ENCODE measurements at regions not wholly inside any gene's neighbourhood (a gene's known extent, or its start where the extent isn't known, plus 50 kb on each side); places are given as distances from the start of the nearest gene placed in this dataset.
"Not testable (repeated sequence)": the region's sequence is repeated elsewhere in the genome, so short reads cannot be mapped to it uniquely, and the experiment has no call there.

DNA sequence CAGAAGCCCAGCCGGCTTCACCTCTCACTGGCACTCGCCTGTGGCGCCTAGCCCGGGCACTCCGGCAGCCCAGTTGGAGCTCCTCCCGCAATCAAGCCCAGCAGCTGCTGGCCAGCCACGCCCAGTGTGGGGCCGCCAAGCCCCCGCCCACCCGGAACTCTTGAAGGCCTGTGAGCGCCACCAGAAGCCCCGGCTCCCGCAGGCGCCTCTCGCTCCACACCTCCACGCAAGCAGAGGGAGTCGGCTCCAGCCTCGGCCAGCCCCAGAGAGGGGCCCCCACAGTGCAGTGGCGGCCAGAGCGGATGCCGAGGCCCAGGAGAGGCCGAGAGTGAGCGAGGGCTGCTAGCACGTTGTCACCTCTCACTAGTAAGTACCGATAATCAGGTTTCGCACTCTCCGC lies 240.7 kb downstream of the TFEC start:
- DNase-seq: no peak

DNA sequence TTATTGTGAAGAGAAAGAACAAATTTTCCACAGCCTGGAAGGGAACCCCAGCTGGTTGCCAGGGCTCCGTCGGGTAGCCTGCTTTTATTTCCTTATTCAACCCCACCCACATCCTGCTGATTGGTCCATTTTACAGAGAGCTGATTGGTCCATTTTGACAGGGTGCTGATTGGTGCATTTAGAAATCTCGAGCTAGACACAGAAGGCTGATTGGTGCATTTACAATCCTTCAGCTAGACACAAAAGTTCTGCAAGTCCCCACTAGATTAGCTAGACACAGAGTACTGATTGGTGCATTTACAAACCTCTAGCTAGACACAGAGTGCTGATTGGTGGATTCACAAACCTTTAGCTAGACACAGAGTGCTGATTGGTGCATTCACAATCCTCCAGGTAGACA lies 241.1 kb downstream of the TFEC start:
- not testable (repeated sequence) for DNase-seq

DNA sequence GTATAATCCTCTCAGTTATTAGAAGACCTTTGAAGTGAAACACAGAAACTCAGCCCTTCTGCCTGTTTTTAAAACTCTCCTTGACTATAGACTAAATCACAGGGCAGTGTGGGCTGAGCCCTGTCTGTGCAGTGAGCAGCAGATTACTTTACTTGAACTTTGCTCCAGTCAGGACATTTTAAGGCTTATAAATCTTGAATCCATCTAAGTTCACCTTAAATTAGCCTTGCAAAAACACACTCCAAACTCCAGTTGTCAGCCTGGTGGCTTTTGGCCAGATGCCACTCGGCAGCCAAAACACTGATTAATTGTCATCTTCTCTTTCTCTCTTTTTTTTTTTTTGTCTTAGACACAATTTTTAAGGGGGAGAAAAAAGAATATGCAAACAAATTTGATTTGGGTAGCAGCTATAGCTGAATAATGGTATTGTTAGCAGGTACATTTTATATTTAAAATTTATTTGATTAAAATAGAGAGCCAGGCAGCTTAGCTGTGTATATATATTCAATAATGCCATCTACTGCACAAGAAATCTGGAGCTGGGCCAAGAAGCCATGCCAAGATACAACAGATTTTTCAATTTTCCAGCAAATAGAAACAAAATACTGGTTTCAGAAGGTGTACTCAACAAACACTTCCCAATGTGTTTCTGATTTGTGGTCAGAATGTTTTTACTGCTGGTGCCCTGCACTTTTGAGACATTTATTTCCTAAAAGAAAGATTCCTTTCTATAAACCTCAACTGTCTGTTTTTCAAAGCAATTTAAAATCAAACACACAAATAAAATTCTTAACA lies 247.7 kb downstream of the TFEC start:
- no peak for DNase-seq

DNA sequence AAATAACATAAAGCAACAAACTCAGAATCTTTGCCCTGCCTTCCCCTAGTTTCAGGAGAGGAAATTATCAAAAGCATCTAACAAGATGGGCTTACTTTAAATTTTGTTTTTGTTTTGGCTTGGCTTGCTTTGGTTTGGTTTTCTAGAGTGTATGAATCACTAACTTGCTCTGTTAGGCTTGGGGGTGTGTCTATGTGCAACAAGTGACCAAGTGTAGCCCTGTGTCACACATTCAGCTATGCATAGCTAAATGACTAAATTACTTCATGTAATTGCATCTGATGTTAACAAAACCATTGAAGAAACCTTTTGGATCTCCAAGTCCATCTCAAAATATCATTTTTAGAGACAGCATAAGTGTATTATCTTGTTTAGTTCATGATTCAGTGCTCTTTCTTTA lies 251.0 kb downstream of the TFEC start:
- DNase-seq: no peak

DNA sequence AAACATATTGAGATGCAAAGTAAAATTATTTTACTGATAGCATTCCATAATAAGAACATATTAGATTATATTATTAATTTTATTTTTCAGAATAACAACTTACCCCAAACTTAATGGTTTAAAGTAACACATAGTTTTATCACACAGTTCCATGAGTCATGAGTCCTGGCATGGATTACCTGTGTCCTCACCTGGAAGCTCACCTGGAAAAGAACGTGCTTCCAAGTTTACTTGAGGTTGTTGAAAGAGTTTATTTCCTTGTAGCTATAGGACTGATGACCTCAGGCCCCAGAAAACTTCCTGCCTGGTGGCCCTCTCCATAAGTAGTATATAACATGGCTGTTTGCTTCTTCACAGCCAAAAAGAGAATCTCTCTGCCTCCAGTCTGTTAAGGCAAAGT lies 254.6 kb downstream of the TFEC start:
- no peak for DNase-seq

DNA sequence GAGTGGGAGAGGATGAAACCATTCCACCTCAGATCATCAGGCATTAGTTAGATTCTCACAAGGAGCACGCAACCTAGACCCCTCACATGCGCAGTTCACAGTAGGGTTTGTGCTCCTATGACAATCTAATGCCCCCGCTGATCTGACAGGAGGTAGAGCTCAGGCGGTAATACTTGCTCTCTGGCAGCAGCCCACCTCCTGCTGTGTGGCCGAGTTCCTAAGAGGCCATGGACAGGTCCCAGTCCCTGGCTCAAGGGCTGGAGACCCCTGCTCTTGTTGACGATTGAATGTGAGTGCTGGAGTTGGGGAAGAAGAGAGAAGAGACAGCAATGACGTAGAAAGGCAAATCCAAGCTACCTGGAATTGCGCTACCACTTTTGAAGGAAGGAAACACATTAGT lies 267.2 kb downstream of the TFEC start:
- DNase-seq: no peak

DNA sequence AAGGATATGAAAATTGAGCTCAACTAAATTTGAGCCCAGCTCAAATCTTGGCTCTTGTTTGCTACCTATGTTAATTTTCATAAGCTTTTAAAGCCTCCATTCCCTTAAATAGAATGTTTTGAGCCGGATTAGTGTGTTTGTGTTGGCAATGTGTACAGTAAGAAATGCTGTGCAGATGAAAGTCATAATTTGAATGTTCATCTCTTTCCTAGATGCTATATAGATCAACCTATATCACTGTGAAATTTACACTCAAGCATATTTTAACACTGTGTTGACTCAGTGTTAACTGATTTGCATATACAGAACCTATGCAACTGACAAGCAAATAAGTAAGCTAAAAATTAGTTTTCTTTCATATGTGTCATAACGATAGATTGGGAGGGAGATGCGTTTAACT lies 272.5 kb downstream of the TFEC start:
- no peak for DNase-seq

DNA sequence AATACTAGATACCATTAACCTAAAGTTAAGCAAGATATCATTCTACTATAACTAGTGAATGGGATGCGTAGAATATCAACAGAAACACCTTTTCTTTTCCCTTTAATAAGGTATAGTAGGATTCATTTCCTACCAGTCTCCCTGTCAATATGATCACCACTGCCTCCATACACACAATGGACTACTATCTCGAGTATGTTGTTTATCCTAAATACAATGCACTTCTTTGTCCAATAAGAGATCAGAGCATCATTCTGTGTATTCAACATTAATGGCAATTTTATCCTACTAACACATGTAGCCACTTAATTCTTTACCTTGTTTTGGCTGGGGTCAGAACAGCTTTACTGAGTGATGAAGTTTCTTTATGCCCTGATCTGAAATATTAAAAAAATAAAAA lies 276.3 kb downstream of the TFEC start:
- no peak for DNase-seq

DNA sequence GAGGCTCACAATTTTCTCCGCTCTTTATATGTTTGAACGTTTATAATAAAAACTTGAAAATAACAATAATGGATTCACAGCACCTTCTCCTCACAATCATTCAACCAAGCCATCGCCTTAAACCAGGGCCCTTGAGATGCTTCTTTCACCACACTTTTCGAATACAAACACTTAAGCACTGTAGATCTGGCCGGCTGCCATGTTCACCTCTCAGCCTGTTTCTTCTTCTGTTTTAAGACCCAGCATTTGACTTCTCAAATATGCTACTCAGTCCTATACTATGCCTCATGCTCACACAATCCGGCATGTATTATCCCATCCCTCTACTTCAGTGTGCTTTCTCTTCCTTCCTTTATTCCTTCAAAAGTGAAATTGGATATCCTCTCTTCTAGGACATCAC lies 280.6 kb downstream of the TFEC start:
- DNase-seq: no peak

DNA sequence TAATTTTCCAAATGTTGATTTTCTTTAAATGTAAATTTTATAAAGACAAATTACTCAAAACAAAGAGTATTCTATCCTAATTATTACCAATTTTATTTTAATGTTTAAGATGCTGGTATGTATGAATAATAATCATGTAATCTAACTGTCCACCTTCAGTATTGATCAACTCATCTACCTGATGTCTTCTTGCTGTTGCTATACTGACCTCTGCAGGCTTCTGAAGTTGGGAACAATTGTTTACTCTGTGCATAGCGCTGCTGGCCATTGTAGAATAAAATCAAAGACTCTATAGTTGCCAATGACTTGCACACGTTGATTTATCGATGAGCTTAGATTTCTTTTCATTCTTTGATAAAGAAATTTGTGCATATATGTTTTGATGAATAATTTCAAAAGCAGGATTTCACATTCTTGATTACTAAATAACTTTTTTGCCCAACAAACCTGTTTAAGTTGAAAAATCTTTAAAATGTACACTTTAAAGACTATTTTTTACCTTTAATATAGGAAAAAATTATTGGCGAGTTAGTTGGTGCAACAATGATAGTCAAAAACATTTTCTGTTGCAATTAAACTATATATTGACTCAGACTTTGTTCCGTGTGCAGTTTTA lies 282.3 kb downstream of the TFEC start:
- no peak for DNase-seq

DNA sequence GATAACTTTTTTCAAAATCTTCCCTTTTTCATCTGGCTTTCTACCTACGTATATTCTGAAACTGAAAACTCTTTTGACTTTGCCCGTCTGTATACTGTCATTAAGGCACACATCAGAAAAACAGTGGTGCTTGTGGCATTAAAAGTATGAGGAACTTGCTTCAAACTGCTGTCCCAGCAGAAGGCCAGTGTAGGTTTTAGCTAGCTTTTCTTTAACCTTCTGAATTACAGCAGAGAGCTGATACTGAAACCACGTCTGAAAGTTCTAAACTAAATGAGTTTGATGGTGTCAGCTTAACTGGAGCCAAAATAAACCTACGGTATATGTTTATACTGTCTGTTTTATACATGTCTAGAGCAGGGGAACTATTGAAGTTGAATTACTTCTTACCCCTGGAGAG lies 283.4 kb downstream of the TFEC start:
- DNase-seq: no peak

DNA sequence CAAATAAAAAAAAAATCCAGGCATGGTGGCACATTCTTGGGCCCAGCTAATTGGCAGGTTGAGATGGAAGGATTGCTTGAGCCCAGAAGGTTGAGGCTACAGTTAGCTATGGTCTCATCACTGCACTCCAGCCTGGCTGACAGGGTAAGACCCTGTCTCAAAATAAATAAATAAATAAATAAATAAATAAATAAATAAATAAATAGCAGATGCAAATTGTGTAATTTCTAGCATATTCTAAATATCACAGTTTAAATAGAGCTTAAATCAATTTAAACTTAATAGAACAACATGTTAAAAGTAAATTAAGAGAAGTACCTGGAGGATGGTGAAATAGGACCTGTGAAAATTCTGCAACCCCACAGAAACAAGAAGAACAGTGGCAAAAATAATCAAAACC lies 290.5 kb downstream of the TFEC start:
- DNase-seq: no peak

DNA sequence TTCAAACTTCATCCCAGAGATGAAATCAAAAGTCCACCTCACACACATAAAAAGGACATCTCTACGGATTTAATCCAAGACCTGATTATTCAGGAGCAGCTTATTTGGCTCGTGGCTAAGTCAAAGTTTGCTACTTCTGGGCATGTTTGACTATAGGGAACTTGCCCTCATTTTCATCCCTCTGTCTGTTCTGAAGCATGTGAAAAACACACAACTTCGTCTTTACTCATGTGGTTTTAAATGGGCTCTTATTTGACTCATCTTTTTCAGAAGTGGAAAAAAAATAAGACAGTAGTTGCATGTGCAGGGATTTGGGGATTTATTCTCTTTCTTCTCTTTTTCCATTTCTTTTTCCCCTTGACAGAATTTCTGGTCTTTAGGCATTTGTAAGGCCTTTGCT lies 295.9 kb downstream of the TFEC start:
- DNase-seq: no peak

DNA sequence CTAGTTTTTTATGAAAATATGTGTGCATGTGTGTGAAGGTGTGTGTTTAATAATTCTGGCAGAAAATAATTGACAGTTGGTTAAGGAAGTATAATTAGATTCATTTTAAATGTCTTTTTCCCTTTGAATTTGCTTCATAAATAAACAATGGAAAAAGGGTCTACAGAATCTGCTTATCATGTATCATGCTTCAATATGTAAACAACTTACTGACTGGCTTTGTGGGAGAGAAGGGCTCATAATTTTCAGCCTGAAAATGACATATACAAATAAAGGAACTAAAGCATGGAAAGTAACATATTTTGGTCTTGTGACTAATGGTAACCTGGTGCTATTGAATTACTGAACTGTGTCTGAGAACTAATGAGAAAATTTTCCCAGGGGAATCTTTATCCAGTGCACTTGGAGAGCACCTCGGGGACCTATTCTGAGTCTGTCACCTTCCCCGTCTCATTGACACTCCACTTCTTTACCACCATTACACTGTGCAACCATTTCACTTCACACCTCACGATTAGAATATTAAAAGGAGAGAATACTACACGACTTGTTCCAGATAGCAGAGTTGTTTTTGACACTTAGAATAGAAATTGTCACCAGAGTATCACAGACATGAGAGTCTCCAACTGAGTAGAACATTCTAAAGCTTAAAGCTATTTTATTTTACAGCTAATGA lies 298.6 kb downstream of the TFEC start:
- no peak for DNase-seq

DNA sequence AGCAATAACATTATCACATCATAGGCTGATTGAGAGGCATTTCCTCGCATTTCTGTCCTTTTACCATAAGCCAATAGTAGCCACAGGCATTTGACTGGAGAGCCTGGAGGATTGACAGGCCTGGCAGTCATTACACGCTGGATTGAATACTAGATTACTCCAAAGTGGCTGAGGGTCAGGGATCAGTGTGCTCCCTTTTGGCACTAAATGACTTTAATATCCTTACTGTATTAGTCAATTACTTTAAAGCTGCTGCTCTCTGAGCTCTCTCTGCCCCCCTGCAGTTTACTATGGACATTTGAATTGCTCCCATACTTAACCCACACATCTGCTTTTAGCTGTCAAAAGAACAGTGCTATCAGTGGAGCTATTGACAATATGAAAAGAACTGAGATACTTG lies 302.0 kb downstream of the TFEC start:
- no peak for DNase-seq

DNA sequence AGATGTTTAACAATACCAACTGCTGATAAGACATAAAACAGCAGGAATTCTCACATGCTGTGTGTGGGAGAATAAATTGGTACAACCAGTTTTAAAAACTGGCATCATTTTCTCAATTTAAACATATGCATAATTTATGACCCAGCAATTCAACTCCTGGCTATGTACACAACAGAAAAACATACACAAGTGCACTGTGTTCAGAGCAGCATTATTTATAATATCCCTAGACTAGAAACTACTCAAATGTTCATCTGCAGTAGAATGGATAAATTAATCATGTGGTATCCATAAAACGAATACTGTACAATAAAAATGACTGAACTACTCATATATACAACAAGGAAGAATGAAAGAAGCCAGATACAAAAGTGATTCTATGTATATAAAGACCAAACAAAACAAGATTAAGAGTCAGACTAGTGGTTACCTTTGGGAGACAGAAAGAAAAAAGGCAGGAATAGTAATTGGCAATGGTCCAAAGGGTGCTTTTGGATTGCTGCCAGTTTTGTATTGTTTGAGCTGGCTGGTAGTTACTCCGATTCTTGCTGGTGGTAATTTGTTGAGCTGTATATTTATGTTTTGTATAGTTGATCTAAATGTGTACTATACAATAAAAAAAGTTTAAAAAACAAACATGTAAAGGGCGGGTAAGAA lies 306.0 kb downstream of the TFEC start:
- no peak for DNase-seq

DNA sequence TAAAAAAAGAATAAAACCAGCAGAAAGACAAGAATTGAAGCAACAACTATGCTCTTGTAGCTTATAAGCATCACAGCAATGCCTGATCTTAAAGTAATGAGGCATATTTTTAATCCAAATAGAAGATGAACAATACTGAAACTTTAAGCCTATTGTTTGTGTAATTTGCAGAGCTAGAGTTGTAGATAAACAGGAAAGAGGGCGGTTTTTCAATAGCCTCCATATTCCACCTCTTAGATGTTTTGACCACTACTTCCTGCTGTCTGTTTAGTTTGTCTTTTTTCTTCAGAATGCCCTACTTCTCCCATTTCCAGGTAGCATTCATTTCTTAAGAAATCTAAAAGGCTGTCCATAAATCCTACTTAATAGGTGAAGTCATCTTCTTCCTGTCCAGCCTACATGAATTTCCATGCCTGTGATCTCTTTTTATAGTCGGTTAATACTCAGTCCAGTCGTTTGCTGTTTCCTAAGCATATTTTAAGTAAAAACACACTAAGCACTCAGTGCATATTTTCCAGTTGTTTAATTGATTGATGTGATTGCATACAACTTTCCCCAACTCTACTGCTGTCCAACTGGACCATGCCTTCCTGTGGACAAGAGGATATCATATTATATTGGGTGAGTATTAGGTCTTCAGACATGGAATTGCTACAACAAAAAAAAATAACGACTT lies 308.1 kb downstream of the TFEC start:
- DNase-seq: no peak

DNA sequence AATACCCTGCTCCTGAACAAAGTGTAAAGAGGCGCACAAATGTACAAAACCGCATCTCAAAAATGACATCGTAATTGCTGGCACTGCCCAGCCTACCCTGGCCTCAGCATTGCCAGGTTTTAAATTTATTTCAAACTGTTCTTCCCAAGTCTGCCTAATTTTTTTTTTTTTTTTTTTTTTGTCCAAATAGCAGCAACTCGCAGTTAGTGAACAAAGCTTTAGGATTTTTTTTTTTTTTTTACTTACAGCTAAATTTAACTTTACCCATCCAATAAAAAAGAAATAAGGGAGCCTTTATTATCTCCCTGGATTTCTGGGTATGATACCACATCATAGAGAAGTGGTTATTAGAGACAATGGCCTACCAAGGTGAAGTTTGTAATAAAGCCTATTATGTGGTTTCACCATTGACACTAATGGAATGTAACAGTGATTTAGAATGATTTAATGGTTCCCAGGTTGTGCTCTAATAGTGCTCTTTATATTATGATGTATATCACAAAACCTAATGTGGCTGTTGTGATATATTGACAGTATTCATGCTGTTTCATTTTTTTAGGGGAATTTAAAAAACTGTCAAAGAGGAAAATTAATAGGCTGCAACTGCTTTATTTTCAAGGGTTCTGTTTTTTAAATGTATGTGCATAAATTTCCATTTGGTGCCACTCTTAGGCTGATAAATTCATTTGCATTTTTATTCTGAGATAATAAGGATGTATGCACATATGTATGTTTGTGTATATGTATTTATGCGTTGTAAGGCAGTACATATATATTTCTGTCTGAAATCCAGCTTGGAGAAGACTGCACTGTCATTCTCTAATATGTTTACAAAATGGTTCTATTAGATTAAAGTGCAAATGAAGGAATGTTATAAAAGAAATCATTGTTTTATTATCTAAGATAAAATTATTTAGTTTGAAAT lies 309.0 kb downstream of the TFEC start:
- no peak for DNase-seq

DNA sequence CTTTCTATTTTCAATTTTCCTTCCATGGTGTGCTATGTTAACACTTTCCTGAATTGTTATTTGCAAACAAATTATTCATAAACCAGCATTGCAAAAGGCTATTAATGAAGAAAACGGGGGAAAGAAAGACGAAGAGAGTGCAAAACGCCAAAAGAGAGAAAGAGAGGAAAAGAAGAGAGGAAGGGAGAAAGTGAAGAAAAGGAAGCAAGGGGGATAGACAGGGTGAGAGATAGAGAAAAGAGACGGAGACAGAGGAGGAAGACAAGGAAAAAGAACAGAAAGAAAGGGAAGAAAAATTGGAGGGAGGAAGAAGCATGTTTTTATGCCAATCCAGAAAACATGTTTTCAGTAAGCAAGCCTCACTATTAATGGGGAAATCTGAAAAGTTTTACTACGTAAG lies 310.6 kb downstream of the TFEC start:
- no peak for DNase-seq

DNA sequence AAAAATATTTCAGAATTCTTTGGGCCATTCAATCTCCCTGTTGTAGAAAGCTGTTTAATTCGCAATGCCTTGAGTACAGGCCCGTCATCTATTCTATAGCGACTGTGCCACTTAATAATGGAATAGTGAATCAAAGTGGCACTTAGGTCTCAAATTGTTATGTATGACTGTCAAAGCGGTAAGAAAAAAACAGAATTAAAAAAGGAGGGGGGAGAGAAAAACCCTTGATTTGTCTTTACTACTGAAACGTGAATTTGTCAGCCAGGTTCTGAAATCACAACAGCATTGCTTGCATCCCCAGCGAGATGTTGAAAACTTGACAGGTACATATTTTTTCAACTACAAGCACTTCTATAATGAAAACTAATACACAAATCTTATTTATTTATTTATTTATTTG lies 320.9 kb downstream of the TFEC start:
- no peak for DNase-seq

DNA sequence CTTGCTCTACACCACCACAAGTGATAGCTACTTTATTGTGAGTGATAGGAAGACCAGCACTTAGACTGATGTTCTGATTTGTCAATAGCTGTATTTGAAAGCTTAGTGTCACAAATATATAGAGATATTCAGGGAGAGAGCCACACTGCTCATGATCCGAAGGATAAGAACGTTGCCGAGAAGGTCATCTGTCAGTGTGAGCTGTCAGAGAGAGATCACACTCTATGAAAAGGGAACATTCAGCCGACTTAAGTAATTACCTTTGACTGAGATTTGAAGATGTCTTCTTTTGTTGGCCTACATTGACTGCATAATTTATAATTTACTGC lies 322.6 kb downstream of the TFEC start:
- no peak for DNase-seq

Data from inflammatory macrophage (primary cell).